K562 (cell line): ENCODE measurements at regions not wholly inside any gene's neighbourhood (a gene's known extent, or its start where the extent isn't known, plus 50 kb on each side); places are given as distances from the start of the nearest gene placed in this dataset.

Experiments
- BCOR ChIP-seq: fragments of 450-650 bp; IDR thresholded peaks from 2 replicates; pipeline ENCODE4 v1.6.1; 2016
- BHLHE40 ChIP-seq: IDR thresholded peaks from 2 replicates; pipeline ENCODE4 v1.6.1; 2011; ENCODE audit warnings: low read length, improper control_type of control experiment
- BRD4 ChIP-seq: fragments of 200-600 bp; sonication (generic); IDR thresholded peaks from 2 replicates; pipeline ENCODE4 v1.6.1; 2017; ENCODE audit warnings: inconsistent platforms
- CXXC5 ChIP-seq: fragments of 250-450 bp; sonication (Bioruptor Pico); IDR thresholded peaks from 2 replicates; pipeline ENCODE4 v1.8.0; 2022; ENCODE audit warnings: inconsistent platforms, mild to moderate bottlenecking, moderate library complexity
- ERF ChIP-seq: fragments of 450-650 bp; formaldehyde crosslinking; IDR thresholded peaks from 2 replicates; pipeline ENCODE4 v1.4.0; 2020; ENCODE audit warnings: mild to moderate bottlenecking, mixed read lengths
- HMGXB4 ChIP-seq: sonication (generic); formaldehyde crosslinking; IDR thresholded peaks from 2 replicates; pipeline ENCODE4 v1.8.1; 2023; ENCODE audit warnings: mild to moderate bottlenecking, missing genetic modification reagents
- LARP7 ChIP-seq: fragments of 450-650 bp; IDR thresholded peaks from 2 replicates; pipeline ENCODE4 v1.6.1; 2016
- NCOA1 ChIP-seq: fragments of 450-650 bp; IDR thresholded peaks from 2 replicates; pipeline ENCODE4 v1.6.1; 2016; ENCODE audit warnings: low read depth
- NFIC ChIP-seq: fragments of 450-650 bp; IDR thresholded peaks from 2 replicates; pipeline ENCODE4 v1.6.1; 2017; ENCODE audit warnings: mild to moderate bottlenecking, inconsistent platforms
- POLR2H ChIP-seq: IDR thresholded peaks from 2 replicates; pipeline ENCODE4 v1.6.1; 2016; ENCODE audit warnings: missing genetic modification characterization, low read depth, mild to moderate bottlenecking, control low read depth, missing compliant biosample characterization, moderate library complexity
- POLR3A ChIP-seq: IDR thresholded peaks from 2 replicates; pipeline ENCODE4 v1.6.1; 2011; ENCODE audit warnings: borderline replicate concordance, mild to moderate bottlenecking, moderate library complexity; ENCODE audit not compliant: insufficient read length, insufficient read depth; ENCODE audit errors: extremely low read depth
- PTTG1 ChIP-seq: fragments of 450-650 bp; IDR thresholded peaks from 2 replicates; pipeline ENCODE4 v1.6.1; 2016; ENCODE audit warnings: low read depth, mild to moderate bottlenecking, missing genetic modification characterization, missing compliant biosample characterization
- RB1 ChIP-seq: fragments of 450-650 bp; IDR thresholded peaks from 2 replicates; pipeline ENCODE4 v1.6.1; 2017; ENCODE audit warnings: low read depth, mild to moderate bottlenecking
- RFX5 ChIP-seq: IDR thresholded peaks from 2 replicates; pipeline ENCODE4 v1.6.1; 2011; ENCODE audit warnings: low read depth, mild to moderate bottlenecking, improper control_type of control experiment, low read length
- RHOXF2B ChIP-seq: fragments of 250-450 bp; sonication (Bioruptor Pico); conservative IDR thresholded peaks from 2 replicates; pipeline ENCODE4 v1.5.1; 2021
- SRF ChIP-seq, 2 experiments: fragments of 250-450, 450-650 bp in 1 of 2; sonication (Bioruptor Pico) in 1 of 2; sonication (generic) in 1 of 2; formaldehyde crosslinking; IDR thresholded peaks; 2 replicates each; pipeline versions ENCODE4 v1.5.0 to v1.5.1; 2020 to 2022; ENCODE audit warnings: mild to moderate bottlenecking in 1 of 2, missing genetic modification reagents in 1 of 2
- TBP ChIP-seq: optimal IDR thresholded peaks from 2 replicates; pipeline ENCODE3; 2011; ENCODE audit warnings: low read depth, low read length, improper control_type of control experiment
- TEAD4 ChIP-seq, 2 experiments: sonication (generic) in 1 of 2; formaldehyde crosslinking in 1 of 2; IDR thresholded peaks; 2 replicates each; pipeline versions ENCODE4 v1.6.1 to v1.8.0; 2012 to 2022; ENCODE audit warnings: borderline replicate concordance in 1 of 2, inconsistent platforms in 1 of 2, low read length in 1 of 2, mild to moderate bottlenecking in 1 of 2, missing genetic modification reagents in 1 of 2
- TOE1 ChIP-seq, 2 experiments: fragments of 450-650 bp in 1 of 2; sonication (generic) in 1 of 2; formaldehyde crosslinking in 1 of 2; IDR thresholded peaks; 2 replicates each; pipeline versions ENCODE4 v1.7.1 to v1.8.0; 2016 to 2022; ENCODE audit warnings: borderline replicate concordance in 2 of 2, mild to moderate bottlenecking in 2 of 2, antibody characterized with exemption in 1 of 2, inconsistent platforms in 1 of 2, low read depth in 1 of 2, missing genetic modification reagents in 1 of 2, moderate library complexity in 1 of 2
- ZNF316 ChIP-seq: fragments of 450-650 bp; IDR thresholded peaks from 2 replicates; pipeline ENCODE4 v1.6.1; 2016
- ZNF592 ChIP-seq: fragments of 450-650 bp; IDR thresholded peaks from 2 replicates; pipeline ENCODE4 v1.6.1; 2017; ENCODE audit warnings: antibody characterized with exemption, mild to moderate bottlenecking

DNA sequence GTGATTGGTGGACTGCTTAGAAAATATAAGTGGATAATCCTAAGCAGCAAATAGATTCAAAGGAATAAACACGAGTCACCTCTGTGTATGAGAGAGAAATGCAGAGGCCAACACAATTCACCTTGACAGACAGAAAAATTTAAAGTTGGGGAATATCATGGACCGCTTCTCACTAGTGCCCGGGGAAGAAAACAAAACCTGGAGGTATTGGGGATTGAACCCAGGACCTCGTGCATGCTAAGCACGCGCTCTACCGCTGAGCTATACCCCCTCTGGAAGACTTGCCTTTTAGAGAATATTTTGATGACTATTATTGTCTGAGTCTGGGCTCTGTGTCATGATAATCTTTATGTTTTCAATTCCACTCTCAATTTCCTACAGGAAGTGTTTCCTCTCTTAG, 111.9 kb downstream of the TRIM27 start (continued):
- TF ChIP-seq ZNF592 (peak; percentile 84), SRF (CRISPR knock-in tag; IDR thresholded peaks at IDR 0.05) (peak in 1 of 2 experiments; percentile 29; a peak in 1 of 4 replicates), ERF (no peak), PTTG1 (tag) (no peak), BRD4 (peak; percentile 85; the same call in 1 of the 2 replicates), RB1 (peak; percentile 58; the same call in 1 of the 2 replicates), TOE1 (IDR thresholded peaks at IDR 0.05; ENCODE audit: borderline replicate concordance) (peak; percentile 37; the same call in 1 of the 2 replicates), TOE1 (CRISPR knock-in tag; IDR thresholded peaks at IDR 0.05; ENCODE audit: borderline replicate concordance, low read depth) (no peak), RHOXF2B (CRISPR knock-in tag) (no peak), RFX5 (peak; percentile 72; the same call in 1 of the 2 replicates), TBP (peak; percentile 98), CXXC5 (CRISPR knock-in tag) (peak; percentile 35), POLR3A (peak; percentile 88), BCOR (peak; percentile 69; the same call in 1 of the 2 replicates), NCOA1 (no peak), LARP7 (no peak), TEAD4 (IDR thresholded peaks at IDR 0.05; ENCODE audit: low read length) (peak; percentile 79), TEAD4 (CRISPR knock-in tag; IDR thresholded peaks at IDR 0.05; ENCODE audit: borderline replicate concordance) (no peak), NFIC (peak; percentile 69), HMGXB4 (CRISPR knock-in tag) (peak; percentile 58; the same call in 1 of the 2 replicates), POLR2H (tag) (peak; percentile 99), BHLHE40 (0 out of 2 replicates have a peak, but pooled peaks have one; percentile 16), ZNF316 (peak; percentile 69)
